ENCODE measurements at regions not wholly inside any gene's neighbourhood (a gene's known extent, or its start where the extent isn't known, plus 50 kb on each side); places are given as distances from the start of the nearest gene placed in this dataset.

DNA sequence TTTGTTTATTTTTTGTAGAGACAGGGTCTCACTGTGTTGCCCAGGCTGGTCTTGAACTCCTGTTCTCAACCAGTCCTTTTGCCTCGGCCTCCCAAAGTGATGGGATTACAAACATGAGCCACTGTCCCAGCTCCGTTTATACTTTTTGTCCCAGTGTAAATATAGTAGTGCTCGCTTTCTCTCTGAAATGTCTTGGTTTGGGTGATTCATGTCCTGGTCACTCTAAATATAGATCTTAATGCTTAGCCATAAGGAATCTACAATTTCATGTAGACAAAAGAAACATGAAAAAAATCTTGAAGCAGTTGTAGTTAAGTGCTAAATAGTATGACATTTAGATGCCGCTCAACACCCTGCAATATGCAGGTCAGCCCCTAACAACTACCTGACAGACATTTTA lies 126.9 kb downstream of the KATNIP start:
- no peak for TF ChIP-seq EZH2 (IDR thresholded peaks at IDR 0.05; ENCODE audit: borderline replicate concordance)
- TF ChIP-seq, protein P1, sequence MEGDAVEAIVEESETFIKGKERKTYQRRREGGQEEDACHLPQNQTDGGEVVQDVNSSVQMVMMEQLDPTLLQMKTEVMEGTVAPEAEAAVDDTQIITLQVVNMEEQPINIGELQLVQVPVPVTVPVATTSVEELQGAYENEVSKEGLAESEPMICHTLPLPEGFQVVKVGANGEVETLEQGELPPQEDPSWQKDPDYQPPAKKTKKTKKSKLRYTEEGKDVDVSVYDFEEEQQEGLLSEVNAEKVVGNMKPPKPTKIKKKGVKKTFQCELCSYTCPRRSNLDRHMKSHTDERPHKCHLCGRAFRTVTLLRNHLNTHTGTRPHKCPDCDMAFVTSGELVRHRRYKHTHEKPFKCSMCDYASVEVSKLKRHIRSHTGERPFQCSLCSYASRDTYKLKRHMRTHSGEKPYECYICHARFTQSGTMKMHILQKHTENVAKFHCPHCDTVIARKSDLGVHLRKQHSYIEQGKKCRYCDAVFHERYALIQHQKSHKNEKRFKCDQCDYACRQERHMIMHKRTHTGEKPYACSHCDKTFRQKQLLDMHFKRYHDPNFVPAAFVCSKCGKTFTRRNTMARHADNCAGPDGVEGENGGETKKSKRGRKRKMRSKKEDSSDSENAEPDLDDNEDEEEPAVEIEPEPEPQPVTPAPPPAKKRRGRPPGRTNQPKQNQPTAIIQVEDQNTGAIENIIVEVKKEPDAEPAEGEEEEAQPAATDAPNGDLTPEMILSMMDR (IDR thresholded peaks at IDR 0.05; ENCODE audit: poor library complexity): no peak
- TF ChIP-seq EZH2phosphoT487 (IDR thresholded peaks at IDR 0.05; ENCODE audit: low read depth, severe bottlenecking, unreplicated experiment): no peak
